NT2/D1 (cell line): ENCODE measurements at regions not wholly inside any gene's neighbourhood (a gene's known extent, or its start where the extent isn't known, plus 50 kb on each side); places are given as distances from the start of the nearest gene placed in this dataset.

ENCODE experiments used
- SUZ12 ChIP-seq: IDR thresholded peaks from 2 replicates; pipeline ENCODE4 v1.6.1; 2011; ENCODE audit not compliant: insufficient read length, insufficient read depth; ENCODE audit errors: extremely low read depth
- YY1 ChIP-seq: IDR thresholded peaks from 2 replicates; pipeline ENCODE4 v1.6.1; 2011; ENCODE audit not compliant: insufficient read length, insufficient read depth

DNA sequence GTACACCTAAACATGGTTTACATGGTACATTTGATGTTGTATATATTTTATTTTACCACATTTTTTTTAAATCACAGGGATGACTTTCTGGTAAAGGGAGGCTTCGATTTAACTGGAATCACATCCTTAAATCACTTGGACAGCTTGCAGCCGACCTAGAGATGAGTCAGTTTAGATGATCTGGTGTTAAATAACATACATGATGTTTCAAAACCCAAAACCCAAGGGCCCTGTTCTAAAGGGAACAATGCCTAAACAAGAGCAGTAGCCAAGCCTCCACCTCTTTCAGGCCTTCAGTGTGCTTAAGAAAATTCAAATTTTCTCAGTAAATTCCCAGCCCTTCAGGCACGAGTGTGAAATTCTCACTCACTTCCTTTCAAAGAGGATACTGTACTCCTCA, 108.8 kb downstream of the WT1 start:
- TF ChIP-seq YY1 (no peak), SUZ12 (no peak)
